ENCODE measurements at regions not wholly inside any gene's neighbourhood (a gene's known extent, or its start where the extent isn't known, plus 50 kb on each side); places are given as distances from the start of the nearest gene placed in this dataset.

- FAIRE-seq (no peak), DNase-seq (ENCODE audit: low spot score in 2 of 2) (no peak)
Observed at GRCh38 chr18:61039251-61039650, 294.0 kb upstream of the CDH20 start.

GRCh38 chr18:61047794-61048193 is 285.4 kb upstream of the CDH20 start:
- no peak for DNase-seq (ENCODE audit: low spot score in 2 of 2)
- no peak for FAIRE-seq

GRCh38 chr18:61057443-61057842 is 275.8 kb upstream of the CDH20 start:
- DNase-seq (ENCODE audit: low spot score in 2 of 2), result no peak
- no peak for FAIRE-seq

GRCh38 chr18:61062258-61062657 is 271.0 kb upstream of the CDH20 start:
- DNase-seq (ENCODE audit: low spot score in 2 of 2), result no peak
- FAIRE-seq, result no peak

- FAIRE-seq (no peak), DNase-seq (ENCODE audit: low spot score in 2 of 2) (no peak)
Observed at GRCh38 chr18:61064911-61065310, 268.3 kb upstream of the CDH20 start.

- FAIRE-seq (no peak), DNase-seq (ENCODE audit: low spot score in 2 of 2) (no peak)
Observed at GRCh38 chr18:61076986-61077385, 256.2 kb upstream of the CDH20 start.

- DNase-seq (ENCODE audit: low spot score in 2 of 2), result no peak
- FAIRE-seq, result no peak
Observed at GRCh38 chr18:61079714-61080113, 253.5 kb upstream of the CDH20 start.

GRCh38 chr18:61080954-61081528 is 252.2 kb upstream of the CDH20 start:
- no peak for DNase-seq (ENCODE audit: low spot score in 2 of 2)
- no peak for FAIRE-seq

- no peak for FAIRE-seq
- DNase-seq (ENCODE audit: low spot score in 2 of 2), result no peak
Observed at GRCh38 chr18:61082976-61083630, 250.1 kb upstream of the CDH20 start.

- DNase-seq (ENCODE audit: low spot score in 2 of 2), result no peak
- no peak for FAIRE-seq
Observed at GRCh38 chr18:61085036-61085435, 248.2 kb upstream of the CDH20 start.

- FAIRE-seq, result no peak
- no peak for DNase-seq (ENCODE audit: low spot score in 2 of 2)
Observed at GRCh38 chr18:61085761-61086160, 247.5 kb upstream of the CDH20 start.

- FAIRE-seq (no peak), DNase-seq (ENCODE audit: low spot score in 2 of 2) (no peak)
Observed at GRCh38 chr18:61086657-61087056, 246.6 kb upstream of the CDH20 start.

GRCh38 chr18:61091379-61091778 is 241.9 kb upstream of the CDH20 start:
- DNase-seq (ENCODE audit: low spot score in 2 of 2) (no peak), FAIRE-seq (no peak)

- FAIRE-seq (no peak), DNase-seq (ENCODE audit: low spot score in 2 of 2) (no peak)
Observed at GRCh38 chr18:61093965-61094364, 239.3 kb upstream of the CDH20 start.

GRCh38 chr18:61096226-61096625 is 237.0 kb upstream of the CDH20 start:
- FAIRE-seq (no peak), DNase-seq (ENCODE audit: low spot score in 2 of 2) (no peak)

- DNase-seq (ENCODE audit: low spot score in 2 of 2) (no peak), FAIRE-seq (no peak)
Observed at GRCh38 chr18:61107113-61107512, 226.1 kb upstream of the CDH20 start.

GRCh38 chr18:61108706-61109105 is 224.5 kb upstream of the CDH20 start:
- DNase-seq (ENCODE audit: low spot score in 2 of 2) (no peak), FAIRE-seq (peak; percentile 6)

- DNase-seq (ENCODE audit: low spot score in 2 of 2) (no peak), FAIRE-seq (no peak)
Observed at GRCh38 chr18:61123309-61123708, 209.9 kb upstream of the CDH20 start.

GRCh38 chr18:61127714-61128467 is 205.3 kb upstream of the CDH20 start:
- no peak for DNase-seq (ENCODE audit: low spot score in 2 of 2)
- no peak for FAIRE-seq

GRCh38 chr18:61129001-61129400 is 204.2 kb upstream of the CDH20 start:
- FAIRE-seq, result no peak

GRCh38 chr18:61132031-61132430 is 201.2 kb upstream of the CDH20 start:
- no peak for DNase-seq (ENCODE audit: low spot score in 2 of 2)

More at GRCh38 chr18:61129001-61129400, 204.2 kb upstream of the CDH20 start:
- no peak for DNase-seq (ENCODE audit: low spot score in 2 of 2)

GRCh38 chr18:61133783-61134182 is 199.4 kb upstream of the CDH20 start:
- no peak for DNase-seq (ENCODE audit: low spot score in 2 of 2)
- FAIRE-seq, result no peak

More at GRCh38 chr18:61132031-61132430, 201.2 kb upstream of the CDH20 start:
- no peak for FAIRE-seq
